ENCODE measurements at regions not wholly inside any gene's neighbourhood (a gene's known extent, or its start where the extent isn't known, plus 50 kb on each side); places are given as distances from the start of the nearest gene placed in this dataset.

DNA sequence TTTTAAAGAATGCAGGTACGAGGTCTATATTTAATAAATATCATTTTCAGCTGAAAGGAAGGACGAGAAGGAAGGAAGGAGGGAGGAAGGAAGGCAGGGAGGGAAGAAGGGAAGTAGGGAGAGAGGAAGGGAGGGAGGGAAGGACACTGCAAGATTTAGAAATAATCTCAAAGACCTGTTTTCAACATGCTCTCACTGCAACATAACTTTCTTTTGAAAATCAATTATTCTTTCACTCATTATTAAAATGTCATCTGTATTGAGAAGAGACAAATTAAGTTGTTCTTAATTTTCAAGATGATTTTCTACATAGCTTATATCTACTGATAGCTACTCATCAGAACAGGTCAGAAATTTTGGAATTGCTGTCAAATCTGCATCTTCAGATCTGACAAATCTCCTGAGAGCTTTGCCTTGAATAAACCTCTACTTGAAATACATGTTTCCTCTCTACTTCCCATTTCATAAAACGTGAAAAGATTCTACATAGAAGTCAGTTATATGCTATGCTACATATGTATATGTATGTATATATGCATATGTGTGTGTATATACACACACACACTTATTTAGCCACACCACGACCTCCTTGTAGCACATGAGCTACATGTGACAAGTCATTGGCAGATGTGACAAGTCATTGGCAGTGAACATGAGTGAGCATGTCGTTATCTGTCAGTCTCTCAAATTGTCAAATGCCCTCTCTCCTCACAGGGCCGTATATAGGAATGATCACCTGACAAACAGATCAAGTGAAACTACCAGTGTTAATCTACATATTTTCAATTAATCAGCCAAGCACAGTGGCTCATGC is 241.6 kb downstream of the LY86 start:
- TF ChIP-seq CTCF (conservative IDR thresholded peaks at IDR 0.05; ENCODE audit: low read length) (no peak), EZH2phosphoT487 (IDR thresholded peaks at IDR 0.05; ENCODE audit: borderline replicate concordance, low read depth, low read length) (no peak)
